ENCODE measurements at regions not wholly inside any gene's neighbourhood (a gene's known extent, or its start where the extent isn't known, plus 50 kb on each side); places are given as distances from the start of the nearest gene placed in this dataset.

- Mint-ChIP-seq H3K27ac (peak overlapping the region; percentile 85), H3K9me3 (no peaks in the 10 kb centered on the region), H3K36me3 (ENCODE audit: low read depth) (no peaks in the 10 kb centered on the region), H3K4me1 (peaks cover 38% of the 10 kb centered on the region), H3K4me3 (no peak overlapping the region), H3K27me3 (ENCODE audit: low read depth, poor library complexity) (peaks cover 19% of the 10 kb centered on the region)
- TF ChIP-seq CTCF (IDR thresholded peaks at IDR 0.05): no peak
- DNase-seq: no peak
Observed at GRCh38 chr2:16522031-16522831, 143.4 kb downstream of the CYRIA start.

- no peaks in the 10 kb centered on the region for H3K9me3 Mint-ChIP-seq
- no peak overlapping the region for H3K27ac Mint-ChIP-seq
- no peak overlapping the region for H3K4me3 Mint-ChIP-seq
- peaks cover 16% of the 10 kb centered on the region for H3K27me3 Mint-ChIP-seq (ENCODE audit: low read depth, poor library complexity)
- peaks cover 41% of the 10 kb centered on the region for H3K4me1 Mint-ChIP-seq
- no peak for TF ChIP-seq CTCF (IDR thresholded peaks at IDR 0.05)
- no peaks in the 10 kb centered on the region for H3K36me3 Mint-ChIP-seq (ENCODE audit: low read depth)
- DNase-seq: no peak
Observed at GRCh38 chr2:16520891-16521290, 144.7 kb downstream of the CYRIA start.

GRCh38 chr2:16515696-16516095 is 149.9 kb downstream of the CYRIA start:
- Mint-ChIP-seq H3K36me3 (ENCODE audit: low read depth) (no peaks in the 10 kb centered on the region), H3K27me3 (ENCODE audit: low read depth, poor library complexity) (peaks cover 3% of the 10 kb centered on the region), H3K9me3 (no peaks in the 10 kb centered on the region), H3K4me1 (peaks cover 16% of the 10 kb centered on the region), H3K27ac (no peak overlapping the region), H3K4me3 (no peak overlapping the region)
- TF ChIP-seq CTCF (IDR thresholded peaks at IDR 0.05): no peak
- DNase-seq: no peak

GRCh38 chr2:16513626-16514025 is 152.0 kb downstream of the CYRIA start:
- no peak for TF ChIP-seq CTCF (IDR thresholded peaks at IDR 0.05)
- Mint-ChIP-seq H3K4me1 (peaks cover 20% of the 10 kb centered on the region), H3K4me3 (no peak overlapping the region), H3K36me3 (ENCODE audit: low read depth) (no peaks in the 10 kb centered on the region), H3K9me3 (no peaks in the 10 kb centered on the region), H3K27ac (no peak overlapping the region), H3K27me3 (ENCODE audit: low read depth, poor library complexity) (peaks cover 3% of the 10 kb centered on the region)
- DNase-seq: no peak

- no peaks in the 10 kb centered on the region for H3K9me3 Mint-ChIP-seq
- no peak for TF ChIP-seq CTCF (IDR thresholded peaks at IDR 0.05)
- peaks cover 37% of the 10 kb centered on the region for H3K4me1 Mint-ChIP-seq
- no peak overlapping the region for H3K4me3 Mint-ChIP-seq
- DNase-seq: no peak
- H3K27me3 Mint-ChIP-seq (ENCODE audit: low read depth, poor library complexity): peaks cover 7% of the 10 kb centered on the region
- H3K27ac Mint-ChIP-seq: no peak overlapping the region
- no peaks in the 10 kb centered on the region for H3K36me3 Mint-ChIP-seq (ENCODE audit: low read depth)
Observed at GRCh38 chr2:16511041-16511440, 154.6 kb downstream of the CYRIA start.

GRCh38 chr2:16509042-16509441 is 156.6 kb downstream of the CYRIA start:
- TF ChIP-seq CTCF (IDR thresholded peaks at IDR 0.05): no peak
- DNase-seq: no peak
- peaks cover 7% of the 10 kb centered on the region for H3K27me3 Mint-ChIP-seq (ENCODE audit: low read depth, poor library complexity)
- H3K4me3 Mint-ChIP-seq: peak overlapping the region; percentile 77
- H3K4me1 Mint-ChIP-seq: peaks cover 36% of the 10 kb centered on the region
- H3K27ac Mint-ChIP-seq: no peak overlapping the region
- H3K36me3 Mint-ChIP-seq (ENCODE audit: low read depth): no peaks in the 10 kb centered on the region
- no peaks in the 10 kb centered on the region for H3K9me3 Mint-ChIP-seq

Data from nephron progenitor cell (in vitro differentiated cells).